ENCODE measurements at regions not wholly inside any gene's neighbourhood (a gene's known extent, or its start where the extent isn't known, plus 50 kb on each side); places are given as distances from the start of the nearest gene placed in this dataset.
"Not testable (repeated sequence)": the region's sequence is repeated elsewhere in the genome, so short reads cannot be mapped to it uniquely, and the experiment has no call there.

- Histone ChIP-seq H3K36me3 (ENCODE audit: control insufficient read depth, insufficient read depth, low read length, severe bottlenecking) (no peaks in the 10 kb centered on the region), H3K4me3 (ENCODE audit: low read length) (no peak overlapping the region), H3K9me3 (ENCODE audit: control insufficient read depth, low read length) (no peaks in the 10 kb centered on the region), H3K4me1 (ENCODE audit: control insufficient read depth, insufficient read depth, low read length) (peaks cover 12% of the 10 kb centered on the region), H3K9ac (ENCODE audit: low read length) (no peak overlapping the region), H3K27me3 (replicated peaks; ENCODE audit: control insufficient read depth, insufficient read depth, low read length) (peaks cover 39% of the 10 kb centered on the region)
- DNase-seq (ENCODE audit: low read depth) = no peak
Observed at GRCh38 chr6:28632326-28632851, 106.7 kb downstream of the GPX5 start.

GRCh38 chr6:28633445-28634215 is 107.9 kb downstream of the GPX5 start:
- Histone ChIP-seq H3K9me3 (ENCODE audit: control insufficient read depth, low read length) (no peaks in the 10 kb centered on the region), H3K4me1 (ENCODE audit: control insufficient read depth, insufficient read depth, low read length) (peaks cover 12% of the 10 kb centered on the region), H3K9ac (ENCODE audit: low read length) (no peak overlapping the region), H3K27me3 (replicated peaks; ENCODE audit: control insufficient read depth, insufficient read depth, low read length) (peaks cover 43% of the 10 kb centered on the region), H3K36me3 (ENCODE audit: control insufficient read depth, insufficient read depth, low read length, severe bottlenecking) (no peaks in the 10 kb centered on the region), H3K4me3 (ENCODE audit: low read length) (no peak overlapping the region)
- no peak for DNase-seq (ENCODE audit: low read depth)

- Histone ChIP-seq H3K27me3 (replicated peaks; ENCODE audit: control insufficient read depth, insufficient read depth, low read length) (peaks cover 43% of the 10 kb centered on the region), H3K4me3 (ENCODE audit: low read length) (peak overlapping the region; percentile 75), H3K36me3 (ENCODE audit: control insufficient read depth, insufficient read depth, low read length, severe bottlenecking) (no peaks in the 10 kb centered on the region), H3K9me3 (ENCODE audit: control insufficient read depth, low read length) (no peaks in the 10 kb centered on the region), H3K9ac (ENCODE audit: low read length) (no peak overlapping the region), H3K4me1 (ENCODE audit: control insufficient read depth, insufficient read depth, low read length) (peaks cover 12% of the 10 kb centered on the region)
- DNase-seq (ENCODE audit: low read depth) = no peak
Observed at GRCh38 chr6:28634411-28634760, 108.7 kb downstream of the GPX5 start.

GRCh38 chr6:28634761-28635546 is 109.3 kb downstream of the GPX5 start:
- DNase-seq (ENCODE audit: low read depth) = peak; percentile 39
- H3K9ac ChIP-seq (ENCODE audit: low read length) = no peak overlapping the region
- H3K9me3 ChIP-seq (ENCODE audit: control insufficient read depth, low read length) = no peaks in the 10 kb centered on the region
- H3K4me1 ChIP-seq (ENCODE audit: control insufficient read depth, insufficient read depth, low read length) = peaks cover 12% of the 10 kb centered on the region
- H3K36me3 ChIP-seq (ENCODE audit: control insufficient read depth, insufficient read depth, low read length, severe bottlenecking) = no peaks in the 10 kb centered on the region
- H3K4me3 ChIP-seq (ENCODE audit: low read length) = peak overlapping the region; percentile 75
- peaks cover 43% of the 10 kb centered on the region for H3K27me3 ChIP-seq (replicated peaks; ENCODE audit: control insufficient read depth, insufficient read depth, low read length)

GRCh38 chr6:28635547-28636158 is 110.0 kb downstream of the GPX5 start:
- no peak for DNase-seq (ENCODE audit: low read depth)
- H3K9me3 ChIP-seq (ENCODE audit: control insufficient read depth, low read length) = no peaks in the 10 kb centered on the region

DNA sequence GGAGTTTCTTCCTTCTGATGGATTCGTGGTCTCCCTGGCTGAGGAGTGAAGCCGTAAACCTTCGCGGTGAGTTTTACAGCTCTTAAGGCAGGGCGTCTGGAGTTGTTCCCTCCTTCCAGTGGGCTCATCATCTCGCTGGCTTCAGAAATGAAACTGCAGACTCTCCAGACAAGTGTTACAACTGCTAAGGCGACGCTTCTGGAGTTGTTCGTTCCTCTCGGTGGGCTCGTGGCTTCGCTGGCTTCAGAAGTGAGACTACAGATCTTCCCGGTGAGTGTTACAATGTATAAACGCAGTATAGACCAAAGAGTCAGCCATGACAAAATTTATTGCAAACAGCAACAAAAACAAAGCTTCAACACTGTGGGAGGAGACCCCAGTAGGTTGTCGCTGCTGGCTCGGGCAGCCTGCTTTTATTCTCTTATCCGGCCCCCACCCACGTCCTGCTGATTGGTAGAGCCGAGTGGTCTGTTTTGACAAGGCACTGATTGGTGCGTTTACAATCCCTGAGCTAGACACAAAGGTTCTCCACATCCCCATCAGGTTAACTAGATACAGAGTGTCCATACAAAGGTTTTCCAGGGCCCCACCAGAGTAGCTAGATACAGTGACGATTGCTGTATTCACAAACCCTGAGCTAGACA is 113.2 kb downstream of the GPX5 start:
- H3K9ac ChIP-seq (ENCODE audit: low read length) = no peak overlapping the region
- H3K36me3 ChIP-seq (ENCODE audit: control insufficient read depth, insufficient read depth, low read length, severe bottlenecking) = no peaks in the 10 kb centered on the region
- no peak for DNase-seq (ENCODE audit: low read depth)
- H3K4me1 ChIP-seq (ENCODE audit: control insufficient read depth, insufficient read depth, low read length) = peaks cover 12% of the 10 kb centered on the region
- no peaks in the 10 kb centered on the region for H3K9me3 ChIP-seq (ENCODE audit: control insufficient read depth, low read length)
- peaks cover 34% of the 10 kb centered on the region for H3K27me3 ChIP-seq (replicated peaks; ENCODE audit: control insufficient read depth, insufficient read depth, low read length)
- H3K4me3 ChIP-seq (ENCODE audit: low read length) = no peak overlapping the region

More at GRCh38 chr6:28635547-28636158, 110.0 kb downstream of the GPX5 start:
- Histone ChIP-seq H3K36me3 (ENCODE audit: control insufficient read depth, insufficient read depth, low read length, severe bottlenecking) (no peaks in the 10 kb centered on the region), H3K27me3 (replicated peaks; ENCODE audit: control insufficient read depth, insufficient read depth, low read length) (peaks cover 43% of the 10 kb centered on the region), H3K4me3 (ENCODE audit: low read length) (peak overlapping the region; percentile 75), H3K9ac (ENCODE audit: low read length) (no peak overlapping the region), H3K4me1 (ENCODE audit: control insufficient read depth, insufficient read depth, low read length) (peaks cover 12% of the 10 kb centered on the region)

- H3K9ac ChIP-seq (ENCODE audit: low read length); DNase-seq (ENCODE audit: low read depth); H3K4me3 ChIP-seq (ENCODE audit: low read length); H3K4me1 ChIP-seq (ENCODE audit: control insufficient read depth, insufficient read depth, low read length); H3K36me3 ChIP-seq (ENCODE audit: control insufficient read depth, insufficient read depth, low read length, severe bottlenecking); H3K9me3 ChIP-seq (ENCODE audit: control insufficient read depth, low read length): not testable (repeated sequence)
- peaks cover 30% of the 10 kb centered on the region for H3K27me3 ChIP-seq (replicated peaks; ENCODE audit: control insufficient read depth, insufficient read depth, low read length)
Observed at GRCh38 chr6:28639445-28640290, 114.0 kb downstream of the GPX5 start.

DNA sequence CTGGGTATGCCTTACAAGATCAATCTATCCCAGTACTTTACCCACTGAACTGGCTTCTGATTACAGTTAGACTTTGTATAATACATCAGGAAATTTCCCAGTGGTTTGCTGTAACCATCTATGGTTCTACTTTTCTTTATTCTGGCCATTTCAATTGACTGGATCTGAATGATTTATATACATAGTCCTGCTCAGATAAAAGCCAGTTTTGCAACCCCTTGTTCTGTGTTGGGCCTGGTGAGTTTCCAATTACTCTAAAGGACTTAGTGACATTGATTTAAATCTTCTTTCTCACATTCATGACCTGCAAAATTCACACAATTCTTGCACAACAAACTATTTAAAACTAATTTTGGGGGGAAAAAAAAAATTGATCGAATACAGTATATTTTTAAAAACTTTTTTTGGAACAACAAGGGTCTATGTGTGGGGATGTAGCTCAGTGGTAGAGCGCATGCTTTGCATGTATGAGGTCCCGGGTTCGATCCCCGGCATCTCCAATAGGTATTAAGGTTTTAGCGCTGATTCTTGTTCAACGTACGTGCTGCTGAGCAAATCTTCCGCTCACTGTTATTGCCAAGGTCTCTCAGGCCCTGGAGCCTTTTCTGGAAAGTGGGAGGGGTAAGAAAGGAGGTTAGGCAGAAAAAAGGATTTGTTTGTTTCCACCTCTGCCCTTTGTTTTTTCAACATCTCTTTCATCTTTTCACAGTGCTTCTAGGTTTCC is 117.5 kb downstream of the GPX5 start:
- Histone ChIP-seq H3K4me3 (ENCODE audit: low read length) (no peak overlapping the region), H3K9ac (ENCODE audit: low read length) (no peak overlapping the region), H3K4me1 (ENCODE audit: control insufficient read depth, insufficient read depth, low read length) (no peaks in the 10 kb centered on the region), H3K9me3 (ENCODE audit: control insufficient read depth, low read length) (no peaks in the 10 kb centered on the region), H3K36me3 (ENCODE audit: control insufficient read depth, insufficient read depth, low read length, severe bottlenecking) (no peaks in the 10 kb centered on the region), H3K27me3 (replicated peaks; ENCODE audit: control insufficient read depth, insufficient read depth, low read length) (no peaks in the 10 kb centered on the region)
- DNase-seq (ENCODE audit: low read depth) = peak; percentile 68

DNA sequence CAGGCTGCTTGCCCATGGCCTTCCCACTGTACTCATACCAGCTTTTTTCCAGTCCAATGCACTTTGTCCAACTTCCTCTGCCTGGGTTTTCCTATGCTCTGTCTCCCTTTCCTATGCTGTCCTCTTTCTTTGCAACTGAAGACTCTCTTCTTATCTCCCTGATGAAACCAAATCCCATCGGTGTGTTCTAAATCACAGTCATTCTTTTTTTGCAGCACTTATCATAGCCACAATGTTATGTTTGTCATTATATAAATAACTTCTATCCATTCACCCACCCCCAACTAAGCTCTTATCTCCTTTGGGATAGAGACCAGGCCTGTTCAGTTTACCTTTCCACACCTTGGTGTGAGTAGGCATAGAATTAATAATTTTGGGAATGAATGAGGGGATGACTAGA is 121.0 kb downstream of the GPX5 start:
- Histone ChIP-seq H3K27me3 (replicated peaks; ENCODE audit: control insufficient read depth, insufficient read depth, low read length) (no peaks in the 10 kb centered on the region), H3K4me1 (ENCODE audit: control insufficient read depth, insufficient read depth, low read length) (peaks cover 10% of the 10 kb centered on the region), H3K36me3 (ENCODE audit: control insufficient read depth, insufficient read depth, low read length, severe bottlenecking) (no peaks in the 10 kb centered on the region), H3K9me3 (ENCODE audit: control insufficient read depth, low read length) (no peaks in the 10 kb centered on the region), H3K4me3 (ENCODE audit: low read length) (no peak overlapping the region), H3K9ac (ENCODE audit: low read length) (no peak overlapping the region)
- no peak for DNase-seq (ENCODE audit: low read depth)

Measured in adipocyte (in vitro differentiated cells).